OCI-LY1 (cell line): ENCODE measurements at regions not wholly inside any gene's neighbourhood (a gene's known extent, or its start where the extent isn't known, plus 50 kb on each side); places are given as distances from the start of the nearest gene placed in this dataset.

Experiments
- H2AFZ ChIP-seq: fragments of 200-600 bp; sonication (generic), shearing (Covaris generic); 2 replicates; pipeline ENCODE4 v1.6.0; 2014; ENCODE audit warnings: antibody characterized with exemption, mild to moderate bottlenecking, low read length
- H3F3A ChIP-seq: fragments of 200-600 bp; sonication (generic), shearing (Covaris generic); 2 replicates; pipeline ENCODE4 v1.6.0; 2014; ENCODE audit warnings: mild to moderate bottlenecking, antibody characterized with exemption, low read length, moderate library complexity; ENCODE audit not compliant: insufficient read depth
- H3K27ac ChIP-seq: fragments of 200-600 bp; sonication (generic); 2 replicates; pipeline ENCODE4 v1.5.1; 2014; ENCODE audit warnings: low read length, mixed run types, mild to moderate bottlenecking, low read depth; ENCODE audit not compliant: poor library complexity, severe bottlenecking
- H3K27me3 ChIP-seq: fragments of 200-600 bp; sonication (generic); 2 replicates; pipeline ENCODE4 v1.6.0; 2014; ENCODE audit warnings: antibody characterized with exemption, mild to moderate bottlenecking, low read length, moderate library complexity; ENCODE audit not compliant: insufficient read depth
- H3K36me3 ChIP-seq: fragments of 200-600 bp; sonication (generic); 2 replicates; pipeline ENCODE4 v1.6.1; 2014; ENCODE audit warnings: mild to moderate bottlenecking, antibody characterized with exemption, low read length, moderate library complexity, mixed read lengths; ENCODE audit not compliant: insufficient read depth
- H3K4me1 ChIP-seq: fragments of 200-600 bp; sonication (generic); 2 replicates; pipeline ENCODE4 v1.5.1; 2014; ENCODE audit warnings: mild to moderate bottlenecking, low read length, moderate library complexity; ENCODE audit not compliant: insufficient read depth, severe bottlenecking
- H3K4me2 ChIP-seq: fragments of 200-600 bp; sonication (generic), shearing (Covaris generic); 2 replicates; pipeline ENCODE4 v1.6.1; 2014; ENCODE audit warnings: low read length
- H3K4me3 ChIP-seq: fragments of 200-600 bp; sonication (generic); 2 replicates; pipeline ENCODE4 v1.5.1; 2014; ENCODE audit warnings: low read length, low read depth, mild to moderate bottlenecking, mixed read lengths; ENCODE audit not compliant: poor library complexity, severe bottlenecking
- H3K79me2 ChIP-seq: fragments of 200-600 bp; shearing (Covaris generic); 2 replicates; pipeline ENCODE4 v1.6.1; 2016; ENCODE audit warnings: mixed run types, low read length, mixed read lengths; ENCODE audit not compliant: insufficient read depth
- H3K9ac ChIP-seq: fragments of 200-600 bp; sonication (generic), shearing (Covaris generic); 2 replicates; pipeline ENCODE4 v1.6.1; 2014; ENCODE audit warnings: mild to moderate bottlenecking, low read length, mixed read lengths
- H3K9me2 ChIP-seq: fragments of 200-600 bp; sonication (generic), shearing (Covaris generic); 2 replicates; pipeline ENCODE4 v1.6.1; 2014; ENCODE audit warnings: low read depth, mild to moderate bottlenecking, low read length, mixed read lengths
- H3K9me3 ChIP-seq: fragments of 200-600 bp; shearing (Covaris generic); 2 replicates; pipeline ENCODE4 v1.6.1; 2014; ENCODE audit warnings: low read length, mixed read lengths
- H4K20me1 ChIP-seq: fragments of 200-600 bp; sonication (generic), shearing (Covaris generic); 2 replicates; pipeline ENCODE4 v1.6.0; 2016; ENCODE audit warnings: mild to moderate bottlenecking, low read length; ENCODE audit not compliant: insufficient read depth
- CTCF ChIP-seq: fragments of 200-600 bp; sonication (generic), shearing (Covaris generic); IDR thresholded peaks from 2 replicates; pipeline ENCODE4 v1.5.1; 2017; ENCODE audit warnings: mild to moderate bottlenecking, antibody characterized with exemption, low read length, moderate library complexity, mixed read lengths
- EZH2 ChIP-seq: fragments of 200-600 bp; sonication (generic), shearing (Covaris generic); IDR thresholded peaks from 2 replicates; pipeline ENCODE4 v1.8.0; 2017; ENCODE audit warnings: borderline replicate concordance, mixed run types, mild to moderate bottlenecking, antibody characterized with exemption, low read length, moderate library complexity, mixed read lengths

GRCh38 chr6:8240301-8240700 is 138.0 kb upstream of the EEF1E1 start:
- Histone ChIP-seq H3K4me2 (no peak overlapping the region), H3K27me3 (no peaks in the 10 kb centered on the region), H3K9me3 (no peaks in the 10 kb centered on the region), H3K4me1 (no peaks in the 10 kb centered on the region), H3K27ac (no peak overlapping the region), H3K9ac (no peak overlapping the region), H3K79me2 (no peaks in the 10 kb centered on the region), H4K20me1 (no peaks in the 10 kb centered on the region), H3F3A (no peaks in the 10 kb centered on the region), H3K4me3 (no peak overlapping the region), H2AFZ (no peak overlapping the region), H3K36me3 (no peaks in the 10 kb centered on the region), H3K9me2 (no peaks in the 10 kb centered on the region)
- TF ChIP-seq CTCF (no peak), EZH2 (no peak)

- Histone ChIP-seq H3K4me2 (no peak overlapping the region), H2AFZ (no peak overlapping the region), H3K79me2 (no peaks in the 10 kb centered on the region), H3K9me3 (no peaks in the 10 kb centered on the region), H3K4me1 (no peaks in the 10 kb centered on the region), H3K27me3 (no peaks in the 10 kb centered on the region), H3F3A (no peaks in the 10 kb centered on the region), H3K4me3 (no peak overlapping the region), H3K9ac (no peak overlapping the region), H3K36me3 (no peaks in the 10 kb centered on the region), H4K20me1 (no peaks in the 10 kb centered on the region), H3K9me2 (no peaks in the 10 kb centered on the region), H3K27ac (no peak overlapping the region)
- TF ChIP-seq CTCF (no peak), EZH2 (no peak)
Observed at GRCh38 chr6:8238773-8239683, 136.7 kb upstream of the EEF1E1 start.

GRCh38 chr6:8237668-8238067 is 135.3 kb upstream of the EEF1E1 start:
- Histone ChIP-seq H3K27me3 (no peaks in the 10 kb centered on the region), H3K79me2 (no peaks in the 10 kb centered on the region), H3K4me2 (no peak overlapping the region), H3K9me2 (no peaks in the 10 kb centered on the region), H3K9me3 (no peaks in the 10 kb centered on the region), H3K4me3 (no peak overlapping the region), H3K4me1 (no peaks in the 10 kb centered on the region), H2AFZ (no peak overlapping the region), H3F3A (no peaks in the 10 kb centered on the region), H3K27ac (no peak overlapping the region), H3K36me3 (no peaks in the 10 kb centered on the region), H4K20me1 (no peaks in the 10 kb centered on the region), H3K9ac (no peak overlapping the region)
- TF ChIP-seq CTCF (no peak), EZH2 (no peak)
